ENCODE measurements at regions not wholly inside any gene's neighbourhood (a gene's known extent, or its start where the extent isn't known, plus 50 kb on each side); places are given as distances from the start of the nearest gene placed in this dataset.
A peak's percentile ranks its signal among the peaks of the same experiment; 100 is the strongest.

DNA sequence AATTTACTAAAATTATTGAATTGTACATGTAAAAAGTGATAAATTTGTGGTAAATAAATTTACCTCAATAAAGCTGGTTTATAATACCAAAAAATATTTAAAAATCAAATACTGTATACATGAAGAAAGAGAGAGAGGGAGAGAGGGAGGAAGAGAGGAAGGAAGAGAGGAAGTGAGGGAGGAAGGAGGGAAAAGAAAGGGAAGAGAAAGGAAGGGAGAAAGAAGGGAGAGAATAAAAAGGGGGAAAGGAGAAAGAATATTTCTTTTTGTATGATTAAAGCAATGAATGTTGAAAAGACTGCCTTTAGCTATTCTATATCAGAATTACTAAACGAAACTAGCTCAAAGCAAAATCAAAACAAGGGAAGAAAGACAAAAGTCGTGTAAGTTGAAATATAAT is 150.0 kb downstream of the LRIG2 start (continued):
- TF ChIP-seq, protein P1, sequence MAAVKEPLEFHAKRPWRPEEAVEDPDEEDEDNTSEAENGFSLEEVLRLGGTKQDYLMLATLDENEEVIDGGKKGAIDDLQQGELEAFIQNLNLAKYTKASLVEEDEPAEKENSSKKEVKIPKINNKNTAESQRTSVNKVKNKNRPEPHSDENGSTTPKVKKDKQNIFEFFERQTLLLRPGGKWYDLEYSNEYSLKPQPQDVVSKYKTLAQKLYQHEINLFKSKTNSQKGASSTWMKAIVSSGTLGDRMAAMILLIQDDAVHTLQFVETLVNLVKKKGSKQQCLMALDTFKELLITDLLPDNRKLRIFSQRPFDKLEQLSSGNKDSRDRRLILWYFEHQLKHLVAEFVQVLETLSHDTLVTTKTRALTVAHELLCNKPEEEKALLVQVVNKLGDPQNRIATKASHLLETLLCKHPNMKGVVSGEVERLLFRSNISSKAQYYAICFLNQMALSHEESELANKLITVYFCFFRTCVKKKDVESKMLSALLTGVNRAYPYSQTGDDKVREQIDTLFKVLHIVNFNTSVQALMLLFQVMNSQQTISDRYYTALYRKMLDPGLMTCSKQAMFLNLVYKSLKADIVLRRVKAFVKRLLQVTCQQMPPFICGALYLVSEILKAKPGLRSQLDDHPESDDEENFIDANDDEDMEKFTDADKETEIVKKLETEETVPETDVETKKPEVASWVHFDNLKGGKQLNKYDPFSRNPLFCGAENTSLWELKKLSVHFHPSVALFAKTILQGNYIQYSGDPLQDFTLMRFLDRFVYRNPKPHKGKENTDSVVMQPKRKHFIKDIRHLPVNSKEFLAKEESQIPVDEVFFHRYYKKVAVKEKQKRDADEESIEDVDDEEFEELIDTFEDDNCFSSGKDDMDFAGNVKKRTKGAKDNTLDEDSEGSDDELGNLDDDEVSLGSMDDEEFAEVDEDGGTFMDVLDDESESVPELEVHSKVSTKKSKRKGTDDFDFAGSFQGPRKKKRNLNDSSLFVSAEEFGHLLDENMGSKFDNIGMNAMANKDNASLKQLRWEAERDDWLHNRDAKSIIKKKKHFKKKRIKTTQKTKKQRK (IDR thresholded peaks at IDR 0.05; ENCODE audit: low read length) = no peak

DNA sequence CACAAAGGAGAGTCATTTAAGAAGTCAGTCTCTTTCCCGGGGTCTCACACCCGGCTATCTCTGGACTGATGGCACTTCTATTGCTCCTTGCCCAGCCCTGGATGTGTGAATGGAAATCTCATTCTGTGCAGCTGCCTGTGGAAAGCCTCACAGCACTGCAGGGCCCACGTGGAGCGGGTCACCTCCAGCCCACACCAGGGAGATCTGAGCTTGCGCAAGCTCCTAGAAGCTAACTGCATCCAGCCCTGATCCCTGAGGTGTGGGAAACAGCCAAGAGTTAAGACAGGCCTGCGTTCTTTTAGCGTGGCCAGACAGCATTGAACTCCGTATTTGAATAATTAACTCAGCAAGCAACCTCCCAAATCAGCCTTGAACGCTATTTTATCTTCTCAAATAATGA is 150.5 kb downstream of the LRIG2 start:
- POLR2A ChIA-PET = no interaction called here
- Histone ChIP-seq H3K4me1 (ENCODE audit: insufficient read depth, low read length) (peaks cover 12% of the 10 kb centered on the region; the same call in 1 of the 2 replicates), H3K27ac (ENCODE audit: extremely low read length, insufficient read depth, low read length) (no peak overlapping the region), H3K9ac (ENCODE audit: insufficient read depth, low read depth, low read length) (no peak overlapping the region), H4K20me1 (ENCODE audit: insufficient read depth, low read length) (no peaks in the 10 kb centered on the region), H3K36me3 (replicated peaks in 1 of 2; ENCODE audit: control insufficient read depth in 1 of 2, insufficient read depth in 2 of 2, low read length in 2 of 2) (no peaks in the 10 kb centered on the region), H3K4me3 (replicated peaks in 1 of 3; ENCODE audit: insufficient read depth in 1 of 3, low read depth in 2 of 3, low read length in 3 of 3) (no peak overlapping the region), H3K9me3 (ENCODE audit: low read length) (no peaks in the 10 kb centered on the region), H3K79me2 (ENCODE audit: insufficient read depth, low read length) (no peaks in the 10 kb centered on the region), H2AFZ (ENCODE audit: low read length) (no peak overlapping the region), H3K4me2 (ENCODE audit: low read depth, low read length) (no peak overlapping the region; the same call in 1 of the 2 replicates), H3K27me3 (ENCODE audit: control insufficient read depth in 1 of 2, insufficient read depth in 2 of 2, low read length in 2 of 2) (no peaks in the 10 kb centered on the region)
- WGBS (ENCODE audit: low lambda C conversion rate) = 21% methylated on average over 6 of the region's 9 CpGs
- intact Hi-C loops (cut with micrococcal nuclease; ENCODE audit: unreplicated experiment) (no loop called here), in situ Hi-C loops (cut with HindIII; ENCODE audit: extremely low pct_ligation_motif_present, low pct_unique_long_range_greater_than_20kb) (no loop called here)
- no TSS peak for BruUV-seq (replicated peaks)
- peak; percentile 25; the same call in 1 of the 3 replicates for ATAC-seq
- CTCF ChIA-PET (ENCODE audit: low intra/inter-chr PET ratio, low total read pairs) = no interaction called here
- TF ChIP-seq CEBPB (IDR thresholded peaks at IDR 0.05; ENCODE audit: borderline replicate concordance, low read depth, low read length) (peak; percentile 82), SATB2 (CRISPR knock-in tag; IDR thresholded peaks at IDR 0.05) (no peak), CEBPG (CRISPR knock-in tag; IDR thresholded peaks at IDR 0.05) (peak; percentile 54; the same call in 1 of the 2 replicates), ZNF33B (CRISPR knock-in tag; IDR thresholded peaks at IDR 0.05) (no peak), BHLHE40 (IDR thresholded peaks at IDR 0.05; ENCODE audit: low read length) (no peak)
- TF ChIP-seq, protein P2, sequence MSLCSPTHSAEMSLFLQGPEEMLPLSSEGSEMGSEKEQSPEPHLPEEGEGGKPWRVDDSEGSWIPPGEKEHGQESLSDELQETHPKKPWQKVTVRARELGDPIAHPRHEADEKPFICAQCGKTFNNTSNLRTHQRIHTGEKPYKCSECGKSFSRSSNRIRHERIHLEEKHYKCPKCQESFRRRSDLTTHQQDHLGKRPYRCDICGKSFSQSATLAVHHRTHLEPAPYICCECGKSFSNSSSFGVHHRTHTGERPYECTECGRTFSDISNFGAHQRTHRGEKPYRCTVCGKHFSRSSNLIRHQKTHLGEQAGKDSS (CRISPR knock-in tag; IDR thresholded peaks at IDR 0.05; ENCODE audit: borderline replicate concordance, low read depth) = no peak
- FAIRE-seq = no peak
- no peak for DNase-seq (ENCODE audit: low spot score)
